HG03558 (cell line): ENCODE measurements at regions not wholly inside any gene's neighbourhood (a gene's known extent, or its start where the extent isn't known, plus 50 kb on each side); places are given as distances from the start of the nearest gene placed in this dataset.
"Not testable (repeated sequence)": the region's sequence is repeated elsewhere in the genome, so short reads cannot be mapped to it uniquely, and the experiment has no call there.

Experiments
- ATAC-seq: cut with Tn5 transposase; IDR thresholded peaks from one replicate; pipeline ENCODE4 v1.9.1; 2021; ENCODE audit warnings: moderate number of reproducible peaks; ENCODE audit not compliant: unreplicated experiment; ENCODE audit errors: extremely low read depth

GRCh38 chr2:83143946-83144345 is 1315.1 kb downstream of the SUCLG1 start:
- ATAC-seq = no peak

DNA sequence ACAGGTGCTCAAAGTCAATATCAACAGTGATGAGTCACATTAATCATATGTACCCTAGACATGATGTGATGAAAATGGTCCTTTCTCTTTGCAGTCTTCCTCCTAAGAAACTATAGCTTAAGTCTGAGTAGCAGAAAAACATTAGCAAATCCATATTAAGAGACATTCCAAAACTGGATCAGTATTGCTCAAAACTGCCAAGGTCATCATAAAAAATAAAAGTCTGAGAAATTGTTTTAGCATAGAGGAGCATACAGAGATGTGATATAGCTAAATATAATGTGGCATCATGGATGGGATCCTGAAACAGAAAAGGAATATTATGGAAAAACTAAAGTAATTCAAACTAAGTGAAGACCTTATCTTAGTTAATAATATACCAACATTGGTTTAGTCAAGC is 1316.1 kb downstream of the SUCLG1 start:
- no peak for ATAC-seq

DNA sequence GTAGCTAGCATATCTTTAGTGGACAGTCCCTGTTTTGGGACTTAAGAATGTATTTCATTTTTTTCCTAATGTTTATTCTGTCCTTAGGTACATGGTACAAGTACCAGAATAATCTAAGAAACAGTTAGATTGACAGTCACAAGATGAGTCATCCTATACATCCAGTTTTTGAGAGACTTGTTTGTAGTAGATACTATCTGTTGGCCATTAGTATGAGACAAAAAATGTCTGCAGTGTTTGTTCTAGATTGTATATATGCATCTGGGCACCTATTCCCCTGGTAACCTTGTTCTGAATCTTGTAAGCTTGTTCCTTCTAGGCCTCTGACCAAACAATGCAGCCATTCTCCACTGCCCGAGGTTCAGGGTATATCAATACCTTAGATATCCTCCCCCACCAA is 1343.5 kb downstream of the SUCLG1 start:
- no peak for ATAC-seq

DNA sequence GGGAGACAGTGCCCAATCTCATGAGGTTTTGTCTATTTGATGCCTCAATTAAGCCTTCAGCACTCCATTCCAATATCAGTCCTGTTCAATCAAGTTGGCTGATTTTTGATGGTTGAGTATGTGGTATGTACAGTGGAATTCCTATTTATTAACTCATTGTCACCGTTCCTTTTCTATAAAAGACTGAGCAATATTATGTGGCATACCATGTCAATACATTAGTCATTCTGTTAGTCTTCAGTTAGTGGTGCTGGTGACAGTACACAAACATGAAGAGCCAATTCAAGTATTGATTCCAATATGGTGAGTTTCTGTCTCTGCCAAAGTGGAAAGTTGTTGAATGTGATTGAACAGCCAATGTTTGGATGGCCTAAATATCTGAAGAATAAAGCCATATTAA is 1343.9 kb downstream of the SUCLG1 start:
- no peak for ATAC-seq

GRCh38 chr2:83113953-83114352 is 1345.1 kb downstream of the SUCLG1 start:
- ATAC-seq = no peak

DNA sequence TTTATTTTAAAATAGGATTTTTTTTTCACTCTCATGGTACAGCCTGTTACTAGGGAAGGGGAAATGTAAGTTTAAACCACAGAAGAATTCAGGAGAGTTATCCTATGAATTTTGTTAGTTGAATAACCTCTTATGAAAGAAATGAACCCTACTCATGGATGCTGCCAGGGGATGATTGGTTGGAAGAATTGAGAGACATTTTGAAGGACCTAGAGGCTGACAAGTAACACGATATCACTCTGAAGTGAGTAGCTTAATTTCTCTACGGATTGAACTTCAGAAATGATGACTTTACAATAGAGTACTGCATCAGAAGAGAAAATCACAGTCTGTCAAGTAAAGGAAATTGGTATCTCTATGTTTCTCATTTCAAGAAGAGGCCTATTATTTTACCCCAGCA is 1346.2 kb downstream of the SUCLG1 start:
- ATAC-seq = no peak

- no peak for ATAC-seq
These were observed 1349.8 kb downstream of the SUCLG1 start for GRCh38 chr2:83109284-83109683.

- no peak for ATAC-seq
These were observed 1352.2 kb downstream of the SUCLG1 start for GRCh38 chr2:83106853-83107252.

GRCh38 chr2:83104202-83104601 is 1354.9 kb downstream of the SUCLG1 start:
- no peak for ATAC-seq

DNA sequence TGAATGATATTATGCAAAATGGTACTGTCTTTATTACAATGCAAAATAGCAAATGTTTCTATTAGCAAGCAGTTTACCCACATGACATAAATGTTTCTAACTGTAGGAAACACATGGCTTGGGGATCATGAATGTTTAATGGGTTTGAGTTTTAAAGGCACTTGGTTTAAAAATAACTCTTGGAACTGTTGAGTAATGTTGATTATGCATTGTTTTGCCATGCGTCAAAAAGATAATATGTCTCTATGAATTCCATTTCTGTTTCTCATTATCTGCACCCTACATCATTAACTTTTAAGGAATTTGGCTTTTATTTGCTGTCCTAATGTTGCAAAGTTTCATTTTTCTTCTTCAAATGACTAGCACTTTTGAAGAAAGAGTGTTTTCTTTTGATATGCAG is 1355.5 kb downstream of the SUCLG1 start:
- no peak for ATAC-seq

DNA sequence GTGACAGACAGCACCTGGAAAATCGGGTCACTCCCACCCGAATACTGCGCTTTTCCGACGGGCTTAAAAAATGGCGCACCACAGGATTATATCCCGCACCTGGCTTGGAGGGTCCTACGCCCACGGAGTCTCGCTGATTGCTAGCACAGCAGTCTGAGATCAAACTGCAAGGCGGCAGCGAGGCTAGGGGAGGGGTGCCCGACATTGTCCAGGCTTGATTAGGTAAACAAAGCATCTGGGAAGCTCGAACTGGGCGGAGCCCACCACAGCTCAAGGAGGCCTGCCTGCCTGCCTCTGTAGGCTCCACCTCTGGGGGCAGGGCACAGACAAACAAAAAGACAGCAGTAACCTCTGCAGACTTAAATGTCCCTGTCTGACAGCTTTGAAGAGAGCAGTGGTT is 1370.0 kb downstream of the SUCLG1 start:
- not testable (repeated sequence) for ATAC-seq

GRCh38 chr2:83085869-83086268 is 1373.2 kb downstream of the SUCLG1 start:
- ATAC-seq = no peak

- no peak for ATAC-seq
These were observed 1377.0 kb downstream of the SUCLG1 start for GRCh38 chr2:83081826-83082690.

DNA sequence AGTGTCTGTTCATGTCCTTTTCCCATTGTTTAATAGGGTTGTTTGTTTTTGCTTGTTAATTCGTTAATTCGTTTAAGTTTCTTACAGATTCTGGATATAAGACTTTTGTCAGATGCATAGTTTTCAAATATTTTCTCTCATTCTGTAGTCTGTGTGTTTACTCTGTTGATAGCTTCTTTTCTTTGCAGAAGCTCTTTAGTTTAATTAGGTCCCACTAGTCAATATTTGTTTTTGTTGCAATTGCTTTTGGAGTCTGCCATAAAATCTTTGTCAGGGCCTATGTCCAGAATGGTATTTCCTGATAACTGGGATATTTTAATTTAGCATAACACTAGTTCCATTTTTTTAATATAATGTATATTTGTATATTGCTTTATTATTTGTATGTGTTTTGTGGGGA is 1380.1 kb downstream of the SUCLG1 start:
- no peak for ATAC-seq

GRCh38 chr2:83072767-83073166 is 1386.3 kb downstream of the SUCLG1 start:
- no peak for ATAC-seq

DNA sequence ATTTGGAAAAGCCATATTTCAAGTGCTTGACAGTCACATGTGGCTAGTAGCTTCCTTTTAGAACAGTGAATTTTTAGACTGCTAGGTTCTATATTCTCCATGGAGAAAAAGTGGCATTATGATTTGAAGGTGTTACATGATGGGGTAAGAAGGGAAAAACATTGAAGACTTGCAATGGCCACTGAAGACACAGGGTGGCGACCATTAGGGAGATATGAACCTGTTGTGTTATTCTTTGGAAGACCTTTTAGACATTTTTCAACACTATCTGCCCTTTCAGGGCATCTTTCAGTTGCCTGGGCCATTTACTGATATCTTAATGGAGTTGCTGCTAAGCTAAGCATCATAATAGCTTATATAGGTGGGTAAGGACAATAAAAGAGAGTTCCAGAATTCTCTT is 1387.2 kb downstream of the SUCLG1 start:
- no peak for ATAC-seq

DNA sequence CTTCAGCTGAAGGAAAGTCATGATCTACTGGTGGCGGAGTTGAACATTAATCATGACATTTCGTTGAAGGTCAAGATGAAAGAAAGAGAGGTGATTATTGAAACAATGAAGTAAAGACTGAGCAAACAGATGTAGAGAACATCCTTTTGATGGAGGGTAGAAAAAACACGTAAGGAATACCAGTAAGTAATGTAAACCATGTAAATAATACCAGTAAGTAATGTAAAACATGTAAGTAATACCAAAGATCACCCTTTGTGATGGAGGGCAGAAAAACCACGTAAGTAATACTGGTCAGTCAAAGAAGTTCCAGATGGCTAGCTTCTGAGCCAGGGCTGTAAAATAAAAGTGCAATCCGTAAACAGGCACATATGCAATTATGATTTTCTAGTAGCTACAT is 1387.7 kb downstream of the SUCLG1 start:
- no peak for ATAC-seq

DNA sequence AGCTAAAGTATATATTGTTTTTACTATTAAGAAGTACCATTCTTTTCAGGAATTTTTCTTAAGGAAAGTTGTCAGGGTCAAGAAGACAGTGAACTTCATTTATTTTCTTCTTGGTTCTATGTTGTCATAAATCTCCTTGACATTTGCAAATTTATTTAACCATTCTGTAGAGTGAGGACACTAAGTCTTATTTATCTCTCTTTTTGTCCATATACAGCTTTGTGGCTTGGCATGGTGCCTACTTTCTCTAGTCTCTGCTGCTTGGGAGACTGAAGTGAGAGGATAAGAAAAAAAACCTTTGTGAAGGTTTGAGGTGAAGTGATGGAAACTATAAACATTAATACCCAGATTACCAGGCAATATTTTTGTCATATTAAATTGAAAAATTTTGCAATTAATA is 1389.4 kb downstream of the SUCLG1 start:
- ATAC-seq = no peak

GRCh38 chr2:83068714-83069113 is 1390.4 kb downstream of the SUCLG1 start:
- no peak for ATAC-seq

DNA sequence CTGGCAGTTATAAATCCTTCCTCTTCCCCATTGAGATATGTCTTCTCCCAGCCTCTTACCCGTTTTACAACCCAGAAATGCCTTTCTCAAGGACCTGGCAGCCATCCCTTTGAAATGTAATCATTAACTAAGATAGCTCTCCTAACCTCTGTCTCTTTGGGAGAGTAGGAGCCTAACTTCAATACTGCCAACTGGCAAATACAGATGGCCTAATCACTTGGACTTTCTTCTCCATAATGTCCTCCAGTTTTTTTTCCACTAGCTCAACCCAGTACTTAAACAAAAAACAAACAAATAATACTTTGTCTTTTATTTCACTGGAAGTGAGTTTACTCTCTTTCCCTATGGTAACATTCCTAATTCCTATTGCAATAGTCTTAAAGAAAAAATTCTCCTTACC is 1391.1 kb downstream of the SUCLG1 start:
- ATAC-seq = no peak

- ATAC-seq = no peak
These were observed 1395.1 kb downstream of the SUCLG1 start for GRCh38 chr2:83063933-83064332.

DNA sequence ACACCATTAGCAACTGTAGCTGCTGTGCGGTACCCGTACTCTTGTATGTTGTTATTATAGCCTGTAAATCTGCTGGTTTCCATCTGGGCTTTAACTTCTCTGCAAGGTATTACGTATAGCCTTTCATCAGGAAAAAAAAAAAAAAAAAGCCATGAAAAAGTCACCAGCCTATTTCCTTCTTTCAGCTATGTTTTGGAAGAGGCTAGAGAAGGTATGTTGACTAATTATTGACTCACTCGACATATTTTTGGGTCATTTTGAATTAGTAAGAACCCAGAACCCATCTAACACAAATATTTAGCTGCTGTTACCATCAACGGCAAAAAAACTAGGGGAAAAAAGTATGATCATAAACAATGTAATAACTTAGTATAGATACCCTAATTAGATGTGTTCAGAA is 1395.6 kb downstream of the SUCLG1 start:
- ATAC-seq = no peak
